ENCODE measurements at regions not wholly inside any gene's neighbourhood (a gene's known extent, or its start where the extent isn't known, plus 50 kb on each side); places are given as distances from the start of the nearest gene placed in this dataset.

- no peak for DNase-seq (ENCODE audit: low spot score)
Observed at GRCh38 chr10:57786850-57787750, 480.6 kb downstream of the IPMK start.

- no peak for DNase-seq (ENCODE audit: low spot score)
Observed at GRCh38 chr10:57786331-57786730, 481.4 kb downstream of the IPMK start.

- DNase-seq (ENCODE audit: low spot score): no peak
Observed at GRCh38 chr10:57785546-57785945, 482.1 kb downstream of the IPMK start.

GRCh38 chr10:57785068-57785467, 482.6 kb downstream of the IPMK start:
- no peak for DNase-seq (ENCODE audit: low spot score)

- DNase-seq (ENCODE audit: low spot score): no peak
Observed at GRCh38 chr10:57776688-57777432, 490.8 kb downstream of the IPMK start.

GRCh38 chr10:57775250-57775649, 492.4 kb downstream of the IPMK start:
- no peak for DNase-seq (ENCODE audit: low spot score)

- DNase-seq (ENCODE audit: low spot score): no peak
Observed at GRCh38 chr10:57769298-57769697, 498.4 kb downstream of the IPMK start.

GRCh38 chr10:57759777-57760176, 507.9 kb downstream of the IPMK start:
- DNase-seq (ENCODE audit: low spot score): no peak

- no peak for DNase-seq (ENCODE audit: low spot score)
Observed at GRCh38 chr10:57754803-57755202, 512.9 kb downstream of the IPMK start.

GRCh38 chr10:57743711-57744110, 524.0 kb downstream of the IPMK start:
- no peak for DNase-seq (ENCODE audit: low spot score)

- DNase-seq (ENCODE audit: low spot score): no peak
Observed at GRCh38 chr10:57741751-57742150, 525.9 kb downstream of the IPMK start.

GRCh38 chr10:57723305-57723704, 544.4 kb downstream of the IPMK start:
- DNase-seq (ENCODE audit: low spot score): no peak

GRCh38 chr10:57716884-57717283, 550.8 kb downstream of the IPMK start:
- peak; percentile 22 for DNase-seq (ENCODE audit: low spot score)

GRCh38 chr10:57715233-57715632, 552.5 kb downstream of the IPMK start:
- DNase-seq (ENCODE audit: low spot score): no peak

GRCh38 chr10:57707300-57707658, 560.4 kb downstream of the IPMK start:
- no peak for DNase-seq (ENCODE audit: low spot score)

- no peak for DNase-seq (ENCODE audit: low spot score)
Observed at GRCh38 chr10:57706576-57707299, 561.0 kb downstream of the IPMK start.

GRCh38 chr10:57706016-57706415, 561.7 kb downstream of the IPMK start:
- DNase-seq (ENCODE audit: low spot score): no peak

GRCh38 chr10:57699944-57700343, 567.8 kb downstream of the IPMK start:
- no peak for DNase-seq (ENCODE audit: low spot score)

GRCh38 chr10:57696641-57697040, 571.1 kb downstream of the IPMK start:
- DNase-seq (ENCODE audit: low spot score): peak; percentile 45

- no peak for DNase-seq (ENCODE audit: low spot score)
Observed at GRCh38 chr10:57694956-57695608, 572.6 kb downstream of the IPMK start.

- DNase-seq (ENCODE audit: low spot score): peak; percentile 51
Observed at GRCh38 chr10:57692255-57692980, 575.3 kb downstream of the IPMK start.
